Upper lobe of left lung (tissue), 4 donors: ENCODE measurements at regions not wholly inside any gene's neighbourhood (a gene's known extent, or its start where the extent isn't known, plus 50 kb on each side); places are given as distances from the start of the nearest gene placed in this dataset.

Experiments
- POLR2A ChIP-seq, 4 donors: fragments of 450-650 bp; IDR thresholded peaks; one replicate each; pipeline ENCODE4 v1.5.1; 2016 to 2017; ENCODE audit warnings: antibody characterized with exemption in 4 of 4, mild to moderate bottlenecking in 2 of 4
- TF ChIP-seq, protein P1 (sequence below), 6 experiments: fragments of 450-650 bp in 4 of 6; fragments of 200-600 bp in 2 of 6; sonication (generic) in 2 of 6; IDR thresholded peaks; one replicate each; pipeline ENCODE4 v1.5.1; 2016 to 2019; ENCODE audit warnings: antibody characterized with exemption in 6 of 6

DNA sequence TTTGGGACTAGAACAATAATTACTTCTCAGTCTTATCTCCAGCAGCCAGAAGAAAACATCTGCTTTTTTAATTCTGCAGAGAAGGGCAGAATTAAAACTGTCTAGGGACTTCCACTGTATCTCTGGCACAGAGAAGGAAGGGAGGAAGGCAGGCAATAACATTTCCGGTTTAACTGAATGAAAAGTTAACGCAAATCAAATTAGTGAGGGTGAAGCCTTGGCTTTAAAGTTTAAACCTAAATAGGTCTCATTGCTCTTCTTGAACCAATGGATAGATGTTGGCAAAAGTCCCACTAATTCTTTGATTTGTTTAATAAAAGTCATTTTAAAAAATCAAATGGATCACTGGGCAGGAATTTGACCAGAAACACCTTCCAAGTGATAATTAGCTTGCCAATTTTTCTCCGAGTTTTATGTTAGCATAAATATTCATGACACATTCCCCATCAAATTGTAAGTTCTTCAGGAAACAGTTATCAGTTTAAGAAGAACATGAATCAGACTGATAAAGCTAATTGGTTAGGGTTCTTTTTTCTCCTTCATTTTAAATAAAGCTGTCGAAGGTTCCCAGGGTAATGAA lies 181.9 kb downstream of the SLC15A5 start:
- TF ChIP-seq POLR2A (IDR thresholded peaks at IDR 0.05): no peak
- TF ChIP-seq, protein P1, sequence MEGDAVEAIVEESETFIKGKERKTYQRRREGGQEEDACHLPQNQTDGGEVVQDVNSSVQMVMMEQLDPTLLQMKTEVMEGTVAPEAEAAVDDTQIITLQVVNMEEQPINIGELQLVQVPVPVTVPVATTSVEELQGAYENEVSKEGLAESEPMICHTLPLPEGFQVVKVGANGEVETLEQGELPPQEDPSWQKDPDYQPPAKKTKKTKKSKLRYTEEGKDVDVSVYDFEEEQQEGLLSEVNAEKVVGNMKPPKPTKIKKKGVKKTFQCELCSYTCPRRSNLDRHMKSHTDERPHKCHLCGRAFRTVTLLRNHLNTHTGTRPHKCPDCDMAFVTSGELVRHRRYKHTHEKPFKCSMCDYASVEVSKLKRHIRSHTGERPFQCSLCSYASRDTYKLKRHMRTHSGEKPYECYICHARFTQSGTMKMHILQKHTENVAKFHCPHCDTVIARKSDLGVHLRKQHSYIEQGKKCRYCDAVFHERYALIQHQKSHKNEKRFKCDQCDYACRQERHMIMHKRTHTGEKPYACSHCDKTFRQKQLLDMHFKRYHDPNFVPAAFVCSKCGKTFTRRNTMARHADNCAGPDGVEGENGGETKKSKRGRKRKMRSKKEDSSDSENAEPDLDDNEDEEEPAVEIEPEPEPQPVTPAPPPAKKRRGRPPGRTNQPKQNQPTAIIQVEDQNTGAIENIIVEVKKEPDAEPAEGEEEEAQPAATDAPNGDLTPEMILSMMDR (IDR thresholded peaks at IDR 0.05): no peak
